M059J (cell line): ENCODE measurements at regions not wholly inside any gene's neighbourhood (a gene's known extent, or its start where the extent isn't known, plus 50 kb on each side); places are given as distances from the start of the nearest gene placed in this dataset.

Experiments used
- DNase-seq: peaks from one replicate; pipeline ENCODE4 v3.0.0-alpha.2; 2012; ENCODE audit warnings: low read depth

- DNase-seq = no peak
Measured at GRCh38 chr1:223486932-223487886, 94.0 kb downstream of the CCDC185 start.

- no peak for DNase-seq
Measured at GRCh38 chr1:223487887-223488259, 94.7 kb downstream of the CCDC185 start.

GRCh38 chr1:223489439-223489838, 96.2 kb downstream of the CCDC185 start:
- no peak for DNase-seq

- no peak for DNase-seq
Measured at GRCh38 chr1:223490256-223490655, 97.0 kb downstream of the CCDC185 start.
